MM.1S (cell line): ENCODE measurements at regions not wholly inside any gene's neighbourhood (a gene's known extent, or its start where the extent isn't known, plus 50 kb on each side); places are given as distances from the start of the nearest gene placed in this dataset.

Experiments
- DNase-seq: peaks from one replicate; pipeline ENCODE4 v3.0.0-alpha.2; 2015
- H2AFZ ChIP-seq: fragments of 300-600 bp; sonication (generic); 2 replicates; pipeline ENCODE4 v1.6.0; 2016; ENCODE audit warnings: antibody characterized with exemption, low read length
- H3F3A ChIP-seq: fragments of 300-600 bp; sonication (generic); 2 replicates; pipeline ENCODE4 v1.6.1; 2016; ENCODE audit warnings: mild to moderate bottlenecking, antibody characterized with exemption, low read length, moderate library complexity, mixed read lengths; ENCODE audit not compliant: insufficient read depth
- H3K27ac ChIP-seq: fragments of 300-600 bp; sonication (generic); 2 replicates; pipeline ENCODE4 v1.5.1; 2016; ENCODE audit warnings: mild to moderate bottlenecking, low read length
- H3K27me3 ChIP-seq: fragments of 300-600 bp; sonication (generic); replicated peaks from 2 replicates; pipeline ENCODE4 v1.6.0; 2016; ENCODE audit warnings: low read length; ENCODE audit not compliant: insufficient read depth
- H3K36me3 ChIP-seq: fragments of 300-600 bp; sonication (generic); replicated peaks from 2 replicates; pipeline ENCODE4 v1.6.1; 2016; ENCODE audit warnings: mild to moderate bottlenecking, low read length, mixed read lengths; ENCODE audit not compliant: insufficient read depth
- H3K4me1 ChIP-seq: fragments of 300-600 bp; sonication (generic); 2 replicates; pipeline ENCODE4 v1.6.1; 2016; ENCODE audit warnings: low read length, mixed read lengths
- H3K4me2 ChIP-seq: fragments of 300-600 bp; sonication (generic); 2 replicates; pipeline ENCODE4 v1.6.0; 2016; ENCODE audit warnings: low read depth, low read length
- H3K4me3 ChIP-seq: fragments of 300-600 bp; sonication (generic); 2 replicates; pipeline ENCODE4 v1.5.1; 2016; ENCODE audit warnings: low read length, mixed read lengths
- H3K79me2 ChIP-seq: fragments of 300-600 bp; sonication (generic); 2 replicates; pipeline ENCODE4 v1.6.1; 2016; ENCODE audit warnings: mixed run types, low read length, mixed read lengths
- H3K9ac ChIP-seq: fragments of 300-600 bp; sonication (generic); 2 replicates; pipeline ENCODE4 v1.6.1; 2016; ENCODE audit warnings: low read length, mixed read lengths
- H3K9me2 ChIP-seq: fragments of 300-600 bp; sonication (generic); replicated peaks from 2 replicates; pipeline ENCODE4 v1.6.1; 2016; ENCODE audit warnings: mild to moderate bottlenecking, low read length, mixed read lengths; ENCODE audit not compliant: insufficient read depth
- H3K9me3 ChIP-seq: fragments of 300-600 bp; sonication (generic); replicated peaks from 2 replicates; pipeline ENCODE4 v1.6.1; 2016; ENCODE audit warnings: mild to moderate bottlenecking, low read length, mixed read lengths; ENCODE audit not compliant: insufficient read depth
- H4K20me1 ChIP-seq: fragments of 300-600 bp; sonication (generic); 2 replicates; pipeline ENCODE4 v1.6.1; 2016; ENCODE audit warnings: mild to moderate bottlenecking, low read length, moderate library complexity, mixed read lengths; ENCODE audit not compliant: insufficient read depth
- EZH2 ChIP-seq: fragments of 300-600 bp; sonication (generic); optimal IDR thresholded peaks from 2 replicates; pipeline ENCODE3; 2017; ENCODE audit warnings: low read depth, mild to moderate bottlenecking, antibody characterized with exemption, low read length, mixed read lengths
- EZH2phosphoT487 ChIP-seq: fragments of 300-600 bp; sonication (generic); IDR thresholded peaks from 2 replicates; pipeline ENCODE4 v1.6.1; 2018; ENCODE audit warnings: antibody characterized with exemption, low read length
- TF ChIP-seq, protein P1 (sequence below): fragments of 300-600 bp; sonication (generic); IDR thresholded peaks from 2 replicates; pipeline ENCODE4 v1.5.1; 2016; ENCODE audit warnings: antibody characterized with exemption, low read length, mixed read lengths

- H3K36me3 ChIP-seq: no peaks in the 10 kb centered on the region
- no peaks in the 10 kb centered on the region for H4K20me1 ChIP-seq
- TF ChIP-seq, protein P1, sequence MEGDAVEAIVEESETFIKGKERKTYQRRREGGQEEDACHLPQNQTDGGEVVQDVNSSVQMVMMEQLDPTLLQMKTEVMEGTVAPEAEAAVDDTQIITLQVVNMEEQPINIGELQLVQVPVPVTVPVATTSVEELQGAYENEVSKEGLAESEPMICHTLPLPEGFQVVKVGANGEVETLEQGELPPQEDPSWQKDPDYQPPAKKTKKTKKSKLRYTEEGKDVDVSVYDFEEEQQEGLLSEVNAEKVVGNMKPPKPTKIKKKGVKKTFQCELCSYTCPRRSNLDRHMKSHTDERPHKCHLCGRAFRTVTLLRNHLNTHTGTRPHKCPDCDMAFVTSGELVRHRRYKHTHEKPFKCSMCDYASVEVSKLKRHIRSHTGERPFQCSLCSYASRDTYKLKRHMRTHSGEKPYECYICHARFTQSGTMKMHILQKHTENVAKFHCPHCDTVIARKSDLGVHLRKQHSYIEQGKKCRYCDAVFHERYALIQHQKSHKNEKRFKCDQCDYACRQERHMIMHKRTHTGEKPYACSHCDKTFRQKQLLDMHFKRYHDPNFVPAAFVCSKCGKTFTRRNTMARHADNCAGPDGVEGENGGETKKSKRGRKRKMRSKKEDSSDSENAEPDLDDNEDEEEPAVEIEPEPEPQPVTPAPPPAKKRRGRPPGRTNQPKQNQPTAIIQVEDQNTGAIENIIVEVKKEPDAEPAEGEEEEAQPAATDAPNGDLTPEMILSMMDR: no peak
- TF ChIP-seq EZH2phosphoT487: no peak
- no peak for TF ChIP-seq EZH2
- no peak overlapping the region for H3K4me3 ChIP-seq
- H3K4me1 ChIP-seq: no peaks in the 10 kb centered on the region
- H3F3A ChIP-seq: no peaks in the 10 kb centered on the region
- no peaks in the 10 kb centered on the region for H3K79me2 ChIP-seq
- H3K9me2 ChIP-seq: no peaks in the 10 kb centered on the region
- no peak for DNase-seq
- no peak overlapping the region for H3K9ac ChIP-seq
- H3K27me3 ChIP-seq: no peaks in the 10 kb centered on the region
- no peak overlapping the region for H3K4me2 ChIP-seq
- no peaks in the 10 kb centered on the region for H3K9me3 ChIP-seq
- no peak overlapping the region for H3K27ac ChIP-seq
- H2AFZ ChIP-seq: no peak overlapping the region
Observed at GRCh38 chr1:68307378-68307787, 75.1 kb upstream of the WLS start.

DNA sequence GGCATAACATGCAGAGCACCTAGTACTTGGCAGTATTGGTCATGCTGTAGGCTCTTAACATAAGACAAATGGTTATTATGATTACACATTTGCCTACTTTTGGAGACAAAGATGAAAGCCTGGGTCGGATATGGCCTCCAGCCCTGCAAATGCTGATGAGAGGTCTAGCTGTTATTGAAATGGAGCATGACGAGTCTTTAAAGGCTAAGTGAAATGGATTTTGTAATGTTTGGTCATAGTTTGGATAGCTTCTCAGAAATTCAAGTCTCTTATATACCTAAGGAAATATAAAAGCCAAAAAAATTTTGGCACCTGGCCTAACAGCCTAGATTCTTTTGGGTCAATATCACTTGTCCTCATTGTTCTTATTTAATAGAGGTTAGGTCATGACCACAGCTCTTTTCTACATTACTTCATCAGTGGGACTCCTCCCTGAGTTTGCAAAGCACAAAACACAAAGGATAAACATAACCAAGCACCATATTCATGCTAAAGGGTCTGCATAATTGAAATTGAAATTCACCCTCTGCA is 69.2 kb upstream of the WLS start:
- Histone ChIP-seq H3K27me3 (no peaks in the 10 kb centered on the region), H3K9ac (no peak overlapping the region), H3K27ac (no peak overlapping the region)

GRCh38 chr1:68294367-68295066 is 62.2 kb upstream of the WLS start:
- Histone ChIP-seq H3K9ac (no peak overlapping the region), H3K4me1 (peaks cover 14% of the 10 kb centered on the region), H3K79me2 (no peaks in the 10 kb centered on the region), H3K9me3 (no peaks in the 10 kb centered on the region), H3K4me3 (no peak overlapping the region), H4K20me1 (no peaks in the 10 kb centered on the region), H3K27me3 (no peaks in the 10 kb centered on the region), H3K36me3 (no peaks in the 10 kb centered on the region), H2AFZ (no peak overlapping the region), H3K4me2 (no peak overlapping the region), H3K9me2 (no peaks in the 10 kb centered on the region), H3F3A (peaks cover 7% of the 10 kb centered on the region), H3K27ac (no peak overlapping the region)
- no peak for TF ChIP-seq EZH2phosphoT487
- TF ChIP-seq, protein P1: no peak
- TF ChIP-seq EZH2: no peak
- no peak for DNase-seq

More for the DNA sequence above, 69.2 kb upstream of the WLS start:
- Histone ChIP-seq H4K20me1 (no peaks in the 10 kb centered on the region), H3K4me2 (no peak overlapping the region), H2AFZ (no peak overlapping the region), H3K9me2 (no peaks in the 10 kb centered on the region), H3K4me1 (no peaks in the 10 kb centered on the region), H3K79me2 (no peaks in the 10 kb centered on the region), H3K9me3 (no peaks in the 10 kb centered on the region), H3K4me3 (no peak overlapping the region), H3K36me3 (no peaks in the 10 kb centered on the region), H3F3A (no peaks in the 10 kb centered on the region)
- no peak for TF ChIP-seq EZH2
- TF ChIP-seq EZH2phosphoT487: no peak
- TF ChIP-seq, protein P1: no peak
- no peak for DNase-seq
